Ishikawa (cell line): ENCODE measurements at regions not wholly inside any gene's neighbourhood (a gene's known extent, or its start where the extent isn't known, plus 50 kb on each side); places are given as distances from the start of the nearest gene placed in this dataset.

ENCODE experiments used
- CEBPB ChIP-seq: IDR thresholded peaks from 2 replicates; pipeline ENCODE4 v1.6.1; 2012
- CREB1 ChIP-seq: IDR thresholded peaks from 2 replicates; pipeline ENCODE4 v1.6.1; 2012; ENCODE audit warnings: low read depth
- EGR1 ChIP-seq: IDR thresholded peaks from 2 replicates; pipeline ENCODE4 v1.6.1; 2012
- EP300 ChIP-seq: IDR thresholded peaks from 2 replicates; pipeline ENCODE4 v1.6.1; 2012; ENCODE audit warnings: borderline replicate concordance
- FOXM1 ChIP-seq: IDR thresholded peaks from 2 replicates; pipeline ENCODE4 v1.6.1; 2012; ENCODE audit warnings: low read depth, borderline replicate concordance
- MAX ChIP-seq: IDR thresholded peaks from 2 replicates; pipeline ENCODE4 v1.6.1; 2012
- NFIC ChIP-seq: IDR thresholded peaks from 2 replicates; pipeline ENCODE4 v1.6.1; 2012
- RAD21 ChIP-seq: IDR thresholded peaks from 2 replicates; pipeline ENCODE4 v1.6.1; 2012; ENCODE audit warnings: low read depth
- TAF1 ChIP-seq: IDR thresholded peaks from 2 replicates; pipeline ENCODE4 v1.6.1; 2012; ENCODE audit warnings: low read depth, mild to moderate bottlenecking
- TCF12 ChIP-seq: IDR thresholded peaks from 2 replicates; pipeline ENCODE4 v1.6.1; 2012; ENCODE audit warnings: low read depth
- TEAD4 ChIP-seq: IDR thresholded peaks from 2 replicates; pipeline ENCODE4 v1.6.1; 2012
- USF1 ChIP-seq: IDR thresholded peaks from 2 replicates; pipeline ENCODE4 v1.6.1; 2012
- YY1 ChIP-seq: IDR thresholded peaks from 2 replicates; pipeline ENCODE4 v1.6.1; 2012; ENCODE audit warnings: low read depth
- ZBTB7A ChIP-seq: IDR thresholded peaks from 2 replicates; pipeline ENCODE4 v1.6.1; 2012; ENCODE audit warnings: low read depth
- TF ChIP-seq, protein P1 (sequence below): IDR thresholded peaks from 2 replicates; pipeline ENCODE4 v1.6.1; 2012; ENCODE audit warnings: low read depth, mild to moderate bottlenecking

DNA sequence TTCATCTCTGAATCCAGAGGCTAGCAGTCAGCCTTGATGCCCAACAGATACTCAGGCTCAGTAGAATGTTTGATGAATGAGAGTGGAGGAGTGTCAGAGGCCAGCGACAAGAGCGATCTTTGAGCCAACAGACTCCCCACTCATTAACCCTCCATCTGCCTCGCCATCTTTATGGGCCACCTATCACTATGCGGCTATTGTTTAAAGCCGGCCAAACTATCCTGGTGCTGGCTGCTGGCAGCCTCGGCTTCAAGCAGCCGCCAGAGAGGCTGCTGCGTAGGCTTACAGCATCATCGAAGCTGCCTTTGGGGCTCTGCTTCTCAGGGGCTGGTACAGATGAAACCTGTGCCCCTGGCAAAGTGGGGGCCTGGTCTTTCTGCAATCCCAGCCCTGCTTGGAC, 525.6 kb downstream of the INSC start:
- TF ChIP-seq YY1 (no peak), CEBPB (no peak), RAD21 (no peak), MAX (no peak), EGR1 (no peak), TEAD4 (no peak), NFIC (no peak), EP300 (no peak), TAF1 (no peak), TCF12 (no peak), FOXM1 (no peak), USF1 (no peak), ZBTB7A (no peak), CREB1 (no peak)
- TF ChIP-seq, protein P1, sequence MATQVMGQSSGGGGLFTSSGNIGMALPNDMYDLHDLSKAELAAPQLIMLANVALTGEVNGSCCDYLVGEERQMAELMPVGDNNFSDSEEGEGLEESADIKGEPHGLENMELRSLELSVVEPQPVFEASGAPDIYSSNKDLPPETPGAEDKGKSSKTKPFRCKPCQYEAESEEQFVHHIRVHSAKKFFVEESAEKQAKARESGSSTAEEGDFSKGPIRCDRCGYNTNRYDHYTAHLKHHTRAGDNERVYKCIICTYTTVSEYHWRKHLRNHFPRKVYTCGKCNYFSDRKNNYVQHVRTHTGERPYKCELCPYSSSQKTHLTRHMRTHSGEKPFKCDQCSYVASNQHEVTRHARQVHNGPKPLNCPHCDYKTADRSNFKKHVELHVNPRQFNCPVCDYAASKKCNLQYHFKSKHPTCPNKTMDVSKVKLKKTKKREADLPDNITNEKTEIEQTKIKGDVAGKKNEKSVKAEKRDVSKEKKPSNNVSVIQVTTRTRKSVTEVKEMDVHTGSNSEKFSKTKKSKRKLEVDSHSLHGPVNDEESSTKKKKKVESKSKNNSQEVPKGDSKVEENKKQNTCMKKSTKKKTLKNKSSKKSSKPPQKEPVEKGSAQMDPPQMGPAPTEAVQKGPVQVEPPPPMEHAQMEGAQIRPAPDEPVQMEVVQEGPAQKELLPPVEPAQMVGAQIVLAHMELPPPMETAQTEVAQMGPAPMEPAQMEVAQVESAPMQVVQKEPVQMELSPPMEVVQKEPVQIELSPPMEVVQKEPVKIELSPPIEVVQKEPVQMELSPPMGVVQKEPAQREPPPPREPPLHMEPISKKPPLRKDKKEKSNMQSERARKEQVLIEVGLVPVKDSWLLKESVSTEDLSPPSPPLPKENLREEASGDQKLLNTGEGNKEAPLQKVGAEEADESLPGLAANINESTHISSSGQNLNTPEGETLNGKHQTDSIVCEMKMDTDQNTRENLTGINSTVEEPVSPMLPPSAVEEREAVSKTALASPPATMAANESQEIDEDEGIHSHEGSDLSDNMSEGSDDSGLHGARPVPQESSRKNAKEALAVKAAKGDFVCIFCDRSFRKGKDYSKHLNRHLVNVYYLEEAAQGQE: no peak

DNA sequence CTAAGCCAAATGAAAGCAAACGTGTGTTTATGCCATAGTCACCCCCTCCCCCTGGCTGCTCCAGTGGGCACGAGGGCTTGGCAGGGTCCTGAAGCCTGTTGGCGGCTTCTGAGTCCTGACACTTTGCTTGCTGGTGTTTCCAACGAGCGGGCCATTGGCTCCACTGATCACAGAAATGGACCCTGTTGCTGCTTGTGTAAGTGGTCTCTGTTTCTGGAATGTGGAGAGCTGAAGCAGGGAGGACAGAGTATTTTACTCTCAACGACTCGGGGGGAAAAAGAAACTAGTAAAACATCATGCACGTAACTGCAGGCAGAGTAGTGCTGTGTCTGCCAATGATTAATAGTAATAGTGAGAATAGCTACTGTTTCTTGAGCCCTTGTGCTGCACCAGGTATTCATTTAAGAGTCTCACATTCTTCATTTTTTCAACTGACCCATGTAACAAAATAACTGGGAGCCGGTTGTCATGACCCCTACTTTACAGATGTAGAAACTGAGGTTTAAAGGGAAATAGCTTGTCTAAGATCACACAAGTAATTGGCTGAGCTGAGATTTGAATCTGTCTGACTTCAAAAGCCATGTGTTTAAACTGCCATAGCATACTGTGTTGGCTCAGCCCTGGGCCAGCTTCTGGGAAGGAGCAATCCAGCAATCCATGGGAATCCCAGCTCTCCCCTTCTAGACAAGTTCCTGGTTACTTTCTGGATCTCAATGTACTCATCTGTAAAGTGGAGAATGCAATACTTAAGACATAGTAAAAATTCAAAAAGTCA, 526.7 kb downstream of the INSC start:
- TF ChIP-seq ZBTB7A (no peak), TAF1 (no peak), FOXM1 (no peak), CEBPB (no peak), NFIC (no peak), RAD21 (no peak), TEAD4 (no peak)

DNA sequence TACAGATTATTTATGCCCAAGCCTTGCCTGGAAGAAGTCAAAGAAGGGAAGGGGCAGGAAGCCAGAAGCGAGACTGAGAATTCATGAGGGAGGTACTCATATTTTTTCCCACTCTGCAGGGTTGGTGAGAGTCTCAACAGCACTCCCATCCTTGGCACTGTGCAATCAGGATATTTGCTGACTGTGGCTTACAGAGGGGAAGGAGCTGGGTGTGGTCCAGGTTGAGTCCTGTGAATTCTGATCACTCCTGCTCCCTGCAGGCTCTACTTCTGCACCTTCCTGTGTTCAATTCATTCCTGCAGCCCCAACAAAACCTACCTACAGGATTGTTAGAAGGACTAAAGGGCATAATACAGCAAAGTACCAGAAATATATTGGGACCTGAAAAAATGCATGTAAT, 530.5 kb downstream of the INSC start:
- TF ChIP-seq EGR1 (no peak), TEAD4 (no peak), NFIC (no peak), YY1 (no peak), FOXM1 (no peak), TCF12 (no peak), USF1 (no peak), MAX (no peak), EP300 (no peak), CREB1 (no peak), ZBTB7A (no peak), TAF1 (no peak), RAD21 (no peak), CEBPB (no peak)
- TF ChIP-seq, protein P1: no peak

- TF ChIP-seq TAF1: no peak
- TF ChIP-seq RAD21: no peak
- no peak for TF ChIP-seq FOXM1
- TF ChIP-seq CREB1: no peak
- TF ChIP-seq NFIC: no peak
- no peak for TF ChIP-seq MAX
- TF ChIP-seq YY1: no peak
Observed at GRCh38 chr11:15649371-15650104, 534.8 kb downstream of the INSC start.
